ENCODE measurements at regions not wholly inside any gene's neighbourhood (a gene's known extent, or its start where the extent isn't known, plus 50 kb on each side); places are given as distances from the start of the nearest gene placed in this dataset.

- TF ChIP-seq, protein P1, sequence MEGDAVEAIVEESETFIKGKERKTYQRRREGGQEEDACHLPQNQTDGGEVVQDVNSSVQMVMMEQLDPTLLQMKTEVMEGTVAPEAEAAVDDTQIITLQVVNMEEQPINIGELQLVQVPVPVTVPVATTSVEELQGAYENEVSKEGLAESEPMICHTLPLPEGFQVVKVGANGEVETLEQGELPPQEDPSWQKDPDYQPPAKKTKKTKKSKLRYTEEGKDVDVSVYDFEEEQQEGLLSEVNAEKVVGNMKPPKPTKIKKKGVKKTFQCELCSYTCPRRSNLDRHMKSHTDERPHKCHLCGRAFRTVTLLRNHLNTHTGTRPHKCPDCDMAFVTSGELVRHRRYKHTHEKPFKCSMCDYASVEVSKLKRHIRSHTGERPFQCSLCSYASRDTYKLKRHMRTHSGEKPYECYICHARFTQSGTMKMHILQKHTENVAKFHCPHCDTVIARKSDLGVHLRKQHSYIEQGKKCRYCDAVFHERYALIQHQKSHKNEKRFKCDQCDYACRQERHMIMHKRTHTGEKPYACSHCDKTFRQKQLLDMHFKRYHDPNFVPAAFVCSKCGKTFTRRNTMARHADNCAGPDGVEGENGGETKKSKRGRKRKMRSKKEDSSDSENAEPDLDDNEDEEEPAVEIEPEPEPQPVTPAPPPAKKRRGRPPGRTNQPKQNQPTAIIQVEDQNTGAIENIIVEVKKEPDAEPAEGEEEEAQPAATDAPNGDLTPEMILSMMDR (IDR thresholded peaks at IDR 0.05), result no peak
- ATAC-seq, result no peak
- H3K9me3 ChIP-seq, result no peaks in the 10 kb centered on the region
- DNase-seq, result no peak
- no peak overlapping the region for H3K4me3 ChIP-seq
- no peaks in the 10 kb centered on the region for H3K36me3 ChIP-seq (ENCODE audit: low read depth)
- intact Hi-C loops (cut with DNase I, micrococcal nuclease), result no loop called here
- no peaks in the 10 kb centered on the region for H3K4me1 ChIP-seq (ENCODE audit: low read depth)
Observed at GRCh38 chr10:8979976-8980375, 925.5 kb downstream of the GATA3 start.

- H3K36me3 ChIP-seq (ENCODE audit: low read depth), result no peaks in the 10 kb centered on the region
- DNase-seq (no peak), ATAC-seq (no peak)
- H3K9me3 ChIP-seq, result no peaks in the 10 kb centered on the region
- H3K4me1 ChIP-seq (ENCODE audit: low read depth), result no peaks in the 10 kb centered on the region
- intact Hi-C loops (cut with DNase I, micrococcal nuclease), result no loop called here
- TF ChIP-seq, protein P1 (IDR thresholded peaks at IDR 0.05), result no peak
- H3K4me3 ChIP-seq, result no peak overlapping the region
Observed at GRCh38 chr10:8981277-8981676, 926.8 kb downstream of the GATA3 start.

- Histone ChIP-seq H3K4me1 (ENCODE audit: low read depth) (no peaks in the 10 kb centered on the region), H3K36me3 (ENCODE audit: low read depth) (no peaks in the 10 kb centered on the region), H3K4me3 (no peak overlapping the region), H3K9me3 (no peaks in the 10 kb centered on the region)
- DNase-seq (no peak), ATAC-seq (no peak)
- intact Hi-C loops (cut with DNase I, micrococcal nuclease), result no loop called here
- TF ChIP-seq, protein P1 (IDR thresholded peaks at IDR 0.05), result no peak
Observed at GRCh38 chr10:8985651-8986050, 931.2 kb downstream of the GATA3 start.

- no peak for ATAC-seq
- H3K9me3 ChIP-seq, result no peaks in the 10 kb centered on the region
- H3K4me1 ChIP-seq (ENCODE audit: low read depth), result no peaks in the 10 kb centered on the region
- intact Hi-C loops (cut with DNase I, micrococcal nuclease), result no loop called here
- no peaks in the 10 kb centered on the region for H3K36me3 ChIP-seq (ENCODE audit: low read depth)
- no peak for DNase-seq
- TF ChIP-seq, protein P1 (IDR thresholded peaks at IDR 0.05), result no peak
- H3K4me3 ChIP-seq, result no peak overlapping the region
Observed at GRCh38 chr10:8986975-8987374, 932.5 kb downstream of the GATA3 start.

- Histone ChIP-seq H3K9me3 (no peaks in the 10 kb centered on the region), H3K4me1 (ENCODE audit: low read depth) (no peaks in the 10 kb centered on the region), H3K36me3 (ENCODE audit: low read depth) (no peaks in the 10 kb centered on the region), H3K4me3 (no peak overlapping the region)
- TF ChIP-seq, protein P1 (IDR thresholded peaks at IDR 0.05), result no peak
- ATAC-seq (no peak), DNase-seq (no peak)
- intact Hi-C loops (cut with DNase I, micrococcal nuclease), result no loop called here
Observed at GRCh38 chr10:8987712-8988111, 933.2 kb downstream of the GATA3 start.

DNA sequence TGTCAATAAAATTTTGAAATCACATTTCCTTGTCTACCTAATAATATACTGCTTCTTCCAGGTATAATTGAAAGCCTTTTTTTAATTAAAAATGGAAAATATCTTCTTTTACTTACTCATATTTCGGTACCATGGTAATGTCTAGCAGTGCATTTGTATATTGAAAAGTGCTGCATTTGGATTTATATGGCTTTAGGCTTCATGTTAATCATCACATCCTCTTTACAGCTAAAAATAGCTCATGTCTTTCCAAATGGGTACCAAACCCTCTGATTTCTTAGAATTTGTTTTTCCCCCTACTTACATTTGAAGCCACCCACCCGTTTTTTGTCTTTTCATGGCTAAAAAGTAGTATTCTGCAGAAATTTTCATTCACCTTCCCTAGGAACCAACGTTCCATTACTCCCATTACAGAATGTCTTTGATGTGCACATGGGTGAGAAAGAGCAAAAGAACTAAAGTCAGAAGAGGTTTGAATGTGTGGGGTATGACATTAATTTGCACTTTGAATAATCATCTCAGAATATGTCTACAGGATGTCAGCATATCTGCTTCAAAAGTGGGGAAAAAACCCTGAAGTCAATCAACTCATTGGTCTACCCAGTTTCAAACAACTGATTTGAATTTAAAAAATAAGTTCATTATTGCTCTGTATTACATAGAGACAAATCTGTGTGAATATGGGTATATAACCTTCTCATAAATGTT, 935.9 kb downstream of the GATA3 start:
- no peak for ATAC-seq
- intact Hi-C loops (cut with DNase I, micrococcal nuclease), result no loop called here
- no peaks in the 10 kb centered on the region for H3K4me1 ChIP-seq (ENCODE audit: low read depth)
- TF ChIP-seq, protein P1 (IDR thresholded peaks at IDR 0.05), result no peak
- no peak overlapping the region for H3K4me3 ChIP-seq
- no peak for DNase-seq
- H3K36me3 ChIP-seq (ENCODE audit: low read depth), result no peaks in the 10 kb centered on the region
- no peaks in the 10 kb centered on the region for H3K9me3 ChIP-seq

All from mucosa of descending colon (tissue), 3 donors.